ENCODE measurements at regions not wholly inside any gene's neighbourhood (a gene's known extent, or its start where the extent isn't known, plus 50 kb on each side); places are given as distances from the start of the nearest gene placed in this dataset.

DNA sequence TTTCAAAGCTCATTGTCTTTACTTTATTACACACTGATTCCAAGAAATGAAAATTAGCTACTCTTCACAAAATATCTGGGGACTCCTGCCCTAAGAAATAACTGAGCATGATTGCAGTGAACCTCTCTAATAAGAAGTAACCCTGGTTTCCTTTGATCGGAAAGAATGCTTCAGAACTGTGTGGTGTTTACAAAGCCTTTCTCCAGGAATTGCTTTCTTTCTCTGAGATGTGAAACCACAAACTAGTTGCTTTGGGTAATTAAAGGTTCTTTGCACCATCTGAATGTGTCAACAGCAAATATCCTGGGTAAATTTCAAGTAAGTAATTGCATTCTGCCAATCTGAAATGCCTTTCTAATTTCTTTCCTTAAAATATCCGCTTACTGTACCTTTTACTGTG is 292.9 kb upstream of the SLIT2 start:
- no peaks in the 10 kb centered on the region for H3K4me1 ChIP-seq
- intact Hi-C loops (cut with micrococcal nuclease; ENCODE audit: unreplicated experiment): no loop called here
- TF ChIP-seq, protein P1, sequence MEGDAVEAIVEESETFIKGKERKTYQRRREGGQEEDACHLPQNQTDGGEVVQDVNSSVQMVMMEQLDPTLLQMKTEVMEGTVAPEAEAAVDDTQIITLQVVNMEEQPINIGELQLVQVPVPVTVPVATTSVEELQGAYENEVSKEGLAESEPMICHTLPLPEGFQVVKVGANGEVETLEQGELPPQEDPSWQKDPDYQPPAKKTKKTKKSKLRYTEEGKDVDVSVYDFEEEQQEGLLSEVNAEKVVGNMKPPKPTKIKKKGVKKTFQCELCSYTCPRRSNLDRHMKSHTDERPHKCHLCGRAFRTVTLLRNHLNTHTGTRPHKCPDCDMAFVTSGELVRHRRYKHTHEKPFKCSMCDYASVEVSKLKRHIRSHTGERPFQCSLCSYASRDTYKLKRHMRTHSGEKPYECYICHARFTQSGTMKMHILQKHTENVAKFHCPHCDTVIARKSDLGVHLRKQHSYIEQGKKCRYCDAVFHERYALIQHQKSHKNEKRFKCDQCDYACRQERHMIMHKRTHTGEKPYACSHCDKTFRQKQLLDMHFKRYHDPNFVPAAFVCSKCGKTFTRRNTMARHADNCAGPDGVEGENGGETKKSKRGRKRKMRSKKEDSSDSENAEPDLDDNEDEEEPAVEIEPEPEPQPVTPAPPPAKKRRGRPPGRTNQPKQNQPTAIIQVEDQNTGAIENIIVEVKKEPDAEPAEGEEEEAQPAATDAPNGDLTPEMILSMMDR (IDR thresholded peaks at IDR 0.05; ENCODE audit: insufficient read depth in 1 of 2, low read depth in 1 of 2, low read length in 1 of 2, severe bottlenecking in 1 of 2, unreplicated experiment in 1 of 2): no peak
- no peak overlapping the region for H3K27ac Mint-ChIP-seq (ENCODE audit: unreplicated experiment)
- no peak for DNase-seq
- H3K9me3 Mint-ChIP-seq (ENCODE audit: unreplicated experiment): no peaks in the 10 kb centered on the region
- no peaks in the 10 kb centered on the region for H3K36me3 ChIP-seq (ENCODE audit: control insufficient read depth, insufficient read depth, low read length)
- H3K36me3 Mint-ChIP-seq (ENCODE audit: insufficient read depth, unreplicated experiment): no peaks in the 10 kb centered on the region
- no peaks in the 10 kb centered on the region for H3K27me3 ChIP-seq (replicated peaks; ENCODE audit: control insufficient read depth, insufficient read depth, low read length)
- no peak overlapping the region for H3K4me3 Mint-ChIP-seq (ENCODE audit: unreplicated experiment)
- CTCF ChIA-PET: no interaction called here
- no peaks in the 10 kb centered on the region for H3K9me3 ChIP-seq
- POLR2A ChIA-PET: no interaction called here
- H3K4me1 Mint-ChIP-seq (ENCODE audit: low read depth, unreplicated experiment): peaks cover 6% of the 10 kb centered on the region
- no TSS peak for BruUV-seq (replicated peaks)
- no peaks in the 10 kb centered on the region for H3K27me3 Mint-ChIP-seq (ENCODE audit: insufficient read depth, unreplicated experiment)
- no peak overlapping the region for H3K4me3 ChIP-seq (ENCODE audit: low read depth, low read length)

DNA sequence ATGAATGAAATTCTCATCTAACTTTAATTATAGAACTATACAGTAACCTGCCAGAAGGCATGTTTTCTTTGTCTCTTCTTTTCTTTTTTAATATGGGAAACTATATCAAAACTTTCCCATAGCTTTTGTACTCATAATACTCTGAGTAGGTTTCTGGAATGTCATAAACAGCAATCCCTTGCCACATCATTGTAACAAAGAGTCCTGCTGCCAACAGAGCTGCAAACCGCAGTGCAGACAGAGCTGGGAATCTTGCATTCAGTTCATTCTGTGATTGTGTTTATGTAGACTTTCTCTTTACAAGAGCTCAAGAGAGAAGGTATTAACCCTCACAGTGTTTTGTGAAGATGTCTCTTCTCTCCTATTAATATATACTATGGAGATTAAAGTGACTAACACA is 304.4 kb upstream of the SLIT2 start:
- no peak overlapping the region for H3K4me3 Mint-ChIP-seq (ENCODE audit: unreplicated experiment)
- no peaks in the 10 kb centered on the region for H3K27me3 Mint-ChIP-seq (ENCODE audit: insufficient read depth, unreplicated experiment)
- H3K36me3 Mint-ChIP-seq (ENCODE audit: insufficient read depth, unreplicated experiment): no peaks in the 10 kb centered on the region
- CTCF ChIA-PET: no interaction called here
- no peaks in the 10 kb centered on the region for H3K9me3 ChIP-seq
- POLR2A ChIA-PET: no interaction called here
- no peaks in the 10 kb centered on the region for H3K4me1 Mint-ChIP-seq (ENCODE audit: low read depth, unreplicated experiment)
- no peaks in the 10 kb centered on the region for H3K4me1 ChIP-seq
- intact Hi-C loops (cut with micrococcal nuclease; ENCODE audit: unreplicated experiment): no loop called here
- no peaks in the 10 kb centered on the region for H3K36me3 ChIP-seq (ENCODE audit: control insufficient read depth, insufficient read depth, low read length)
- H3K27ac Mint-ChIP-seq (ENCODE audit: unreplicated experiment): no peak overlapping the region
- BruUV-seq (replicated peaks): no TSS peak
- TF ChIP-seq, protein P1 (IDR thresholded peaks at IDR 0.05; ENCODE audit: insufficient read depth in 1 of 2, low read depth in 1 of 2, low read length in 1 of 2, severe bottlenecking in 1 of 2, unreplicated experiment in 1 of 2): no peak
- H3K27me3 ChIP-seq (replicated peaks; ENCODE audit: control insufficient read depth, insufficient read depth, low read length): no peaks in the 10 kb centered on the region
- H3K9me3 Mint-ChIP-seq (ENCODE audit: unreplicated experiment): no peaks in the 10 kb centered on the region
- DNase-seq: no peak
- no peak overlapping the region for H3K4me3 ChIP-seq (ENCODE audit: low read depth, low read length)

DNA sequence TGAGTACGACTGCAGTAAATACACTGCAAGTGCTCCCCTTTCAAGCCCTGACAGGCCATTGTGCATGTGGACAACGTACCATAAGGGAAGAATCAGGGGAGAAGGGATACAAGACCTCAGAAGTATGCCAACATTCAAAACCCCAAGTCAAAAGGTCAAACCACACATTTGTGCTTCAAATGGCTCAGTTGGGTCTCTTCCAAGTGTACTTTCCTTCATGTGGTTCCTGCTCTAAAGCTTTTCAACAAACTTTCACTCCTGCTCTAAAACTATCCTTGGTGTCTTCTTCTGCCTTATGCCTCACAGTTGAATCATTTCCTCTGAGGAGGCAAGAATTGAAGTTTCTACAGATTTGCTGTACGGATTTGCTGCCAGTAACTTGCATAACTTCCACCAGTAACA is 305.7 kb upstream of the SLIT2 start:
- H3K36me3 ChIP-seq (ENCODE audit: control insufficient read depth, insufficient read depth, low read length): no peaks in the 10 kb centered on the region
- TF ChIP-seq, protein P1 (IDR thresholded peaks at IDR 0.05; ENCODE audit: insufficient read depth in 1 of 2, low read depth in 1 of 2, low read length in 1 of 2, severe bottlenecking in 1 of 2, unreplicated experiment in 1 of 2): no peak
- ChIA-PET POLR2A (no interaction called here), CTCF (no interaction called here)
- H3K9me3 ChIP-seq: no peaks in the 10 kb centered on the region
- BruUV-seq (replicated peaks): no TSS peak
- intact Hi-C loops (cut with micrococcal nuclease; ENCODE audit: unreplicated experiment): no loop called here
- H3K4me1 ChIP-seq: no peaks in the 10 kb centered on the region
- H3K4me3 ChIP-seq (ENCODE audit: low read depth, low read length): no peak overlapping the region
- no peak for DNase-seq
- no peaks in the 10 kb centered on the region for H3K27me3 ChIP-seq (replicated peaks; ENCODE audit: control insufficient read depth, insufficient read depth, low read length)
- H3K27me3 Mint-ChIP-seq (ENCODE audit: insufficient read depth, unreplicated experiment): no peaks in the 10 kb centered on the region
- H3K9me3 Mint-ChIP-seq (ENCODE audit: unreplicated experiment): no peaks in the 10 kb centered on the region
- no peaks in the 10 kb centered on the region for H3K36me3 Mint-ChIP-seq (ENCODE audit: insufficient read depth, unreplicated experiment)
- H3K4me1 Mint-ChIP-seq (ENCODE audit: low read depth, unreplicated experiment): no peaks in the 10 kb centered on the region
- no peak overlapping the region for H3K27ac Mint-ChIP-seq (ENCODE audit: unreplicated experiment)
- H3K4me3 Mint-ChIP-seq (ENCODE audit: unreplicated experiment): no peak overlapping the region

All from Caco-2 (cell line).